ENCODE measurements at regions not wholly inside any gene's neighbourhood (a gene's known extent, or its start where the extent isn't known, plus 50 kb on each side); places are given as distances from the start of the nearest gene placed in this dataset.

- H3K27me3 ChIP-seq = no peaks in the 10 kb centered on the region
- intact Hi-C loops (cut with DNase I; ENCODE audit: low total_unique reads) = no loop called here
- H3K9me3 ChIP-seq = no peaks in the 10 kb centered on the region
- TF ChIP-seq CTCF (IDR thresholded peaks at IDR 0.05) = no peak
- no peak for TF ChIP-seq POLR2A (IDR thresholded peaks at IDR 0.05)
- DNase-seq = no peak
- H3K4me3 ChIP-seq = no peak overlapping the region
- no peaks in the 10 kb centered on the region for H3K4me1 ChIP-seq
- H3K36me3 ChIP-seq = no peaks in the 10 kb centered on the region
- H3K27ac ChIP-seq = no peak overlapping the region
Observed at GRCh38 chr2:146004462-146004861, 1484.5 kb upstream of the ZEB2 start.

- H3K36me3 ChIP-seq = no peaks in the 10 kb centered on the region
- no peaks in the 10 kb centered on the region for H3K4me1 ChIP-seq
- H3K27me3 ChIP-seq = no peaks in the 10 kb centered on the region
- no peak overlapping the region for H3K27ac ChIP-seq
- intact Hi-C loops (cut with DNase I; ENCODE audit: low total_unique reads) = no loop called here
- TF ChIP-seq CTCF (IDR thresholded peaks at IDR 0.05) (no peak), POLR2A (IDR thresholded peaks at IDR 0.05) (no peak)
- DNase-seq = no peak
- no peak overlapping the region for H3K4me3 ChIP-seq
- no peaks in the 10 kb centered on the region for H3K9me3 ChIP-seq
Observed at GRCh38 chr2:146003337-146003736, 1483.4 kb upstream of the ZEB2 start.

GRCh38 chr2:145994910-145995309, 1475.0 kb upstream of the ZEB2 start:
- no peak overlapping the region for H3K4me3 ChIP-seq
- no peak for DNase-seq
- H3K27ac ChIP-seq = no peak overlapping the region
- no peak for TF ChIP-seq CTCF (IDR thresholded peaks at IDR 0.05)
- H3K27me3 ChIP-seq = no peaks in the 10 kb centered on the region
- no peaks in the 10 kb centered on the region for H3K4me1 ChIP-seq
- intact Hi-C loops (cut with DNase I; ENCODE audit: low total_unique reads) = no loop called here
- peaks cover 0 to 7% of the 10 kb centered on the region in 2 donors for H3K9me3 ChIP-seq
- no peaks in the 10 kb centered on the region for H3K36me3 ChIP-seq

GRCh38 chr2:145992572-145992971, 1472.7 kb upstream of the ZEB2 start:
- peaks cover 0 to 7% of the 10 kb centered on the region in 2 donors for H3K9me3 ChIP-seq
- no peak for DNase-seq
- no peak overlapping the region for H3K4me3 ChIP-seq
- TF ChIP-seq POLR2A (IDR thresholded peaks at IDR 0.05) = no peak
- no peak for TF ChIP-seq CTCF (IDR thresholded peaks at IDR 0.05)
- H3K4me1 ChIP-seq = no peaks in the 10 kb centered on the region
- H3K36me3 ChIP-seq = no peaks in the 10 kb centered on the region
- no peaks in the 10 kb centered on the region for H3K27me3 ChIP-seq
- H3K27ac ChIP-seq = no peak overlapping the region
- intact Hi-C loops (cut with DNase I; ENCODE audit: low total_unique reads) = no loop called here

- Histone ChIP-seq H3K9me3 (no peaks in the 10 kb centered on the region), H3K4me3 (no peak overlapping the region), H3K36me3 (no peaks in the 10 kb centered on the region), H3K27ac (no peak overlapping the region), H3K4me1 (no peaks in the 10 kb centered on the region), H3K27me3 (no peaks in the 10 kb centered on the region)
- no peak for DNase-seq
- no peak for TF ChIP-seq CTCF (IDR thresholded peaks at IDR 0.05)
- TF ChIP-seq POLR2A (IDR thresholded peaks at IDR 0.05) = no peak
- intact Hi-C loops (cut with DNase I; ENCODE audit: low total_unique reads) = no loop called here
Observed at GRCh38 chr2:145987793-145988192, 1467.9 kb upstream of the ZEB2 start.

Measured in uterus (tissue), 3 donors.